Mucosa of descending colon (tissue), 3 donors: ENCODE measurements at regions not wholly inside any gene's neighbourhood (a gene's known extent, or its start where the extent isn't known, plus 50 kb on each side); places are given as distances from the start of the nearest gene placed in this dataset.

Experiments used
- ATAC-seq: fragments of 200-7000 bp; cut with Tn5 transposase; one replicate; pipeline ENCODE4 v1.9.1; 2020; ENCODE audit warnings: mild to moderate bottlenecking, moderate library complexity
- DNase-seq, 3 donors: peaks; one replicate each; pipeline ENCODE4 v3.0.0-alpha.2; 2020
- H3K36me3 ChIP-seq: fragments of 200-600 bp; one replicate; pipeline ENCODE4 v1.8.0; 2021; ENCODE audit warnings: low read depth, mild to moderate bottlenecking
- H3K4me1 ChIP-seq: fragments of 200-600 bp; one replicate; pipeline ENCODE4 v1.8.0; 2021; ENCODE audit warnings: low read depth, mild to moderate bottlenecking
- H3K4me3 ChIP-seq: fragments of 200-600 bp; one replicate; pipeline ENCODE4 v1.8.0; 2021; ENCODE audit warnings: mild to moderate bottlenecking
- H3K9me3 ChIP-seq: fragments of 200-600 bp; one replicate; pipeline ENCODE4 v1.8.0; 2021; ENCODE audit warnings: mild to moderate bottlenecking
- intact Hi-C, 2 donors: fragments of 100-400 bp; cut with DNase I in 1 of 2; cut with micrococcal nuclease in 1 of 2; formaldehyde crosslinking; loops; one replicate each; pipeline versions ENCODE4 v1.11.0 to v1.11.1; 2022; cut with DNase I, micrococcal nuclease
- TF ChIP-seq, protein P1 (sequence below): fragments of 200-600 bp; IDR thresholded peaks from one replicate; pipeline ENCODE4 v1.8.0; 2022; ENCODE audit warnings: antibody characterized with exemption, mild to moderate bottlenecking
- donor health status: DM: no; HTN: no; CAD: no; lungs with moderate emphysema.
- donor health status: DM: no; HTN: no; CAD: no.
- donor health status: DM: no; HTN: yes; CAD: no.

DNA sequence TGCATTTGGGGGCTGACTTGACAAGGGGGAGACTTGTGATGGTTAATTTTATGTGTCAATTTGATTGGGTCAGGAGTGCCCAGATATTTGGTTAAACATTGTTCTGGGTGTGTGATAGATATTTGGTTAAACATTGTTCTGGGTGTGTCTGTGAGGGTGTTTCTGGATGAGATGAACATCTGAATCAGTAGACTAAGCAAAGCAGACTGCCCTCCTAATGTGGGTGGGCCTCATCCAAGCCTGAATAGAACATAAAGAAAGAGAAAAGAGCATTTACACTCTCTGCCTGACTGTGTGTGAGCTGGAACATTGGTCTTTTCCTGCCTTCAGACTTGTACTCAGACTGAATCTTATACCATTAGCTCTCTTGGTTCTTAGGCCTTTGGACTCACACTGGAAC is 113.5 kb downstream of the ODF2L start:
- DNase-seq = no peak

DNA sequence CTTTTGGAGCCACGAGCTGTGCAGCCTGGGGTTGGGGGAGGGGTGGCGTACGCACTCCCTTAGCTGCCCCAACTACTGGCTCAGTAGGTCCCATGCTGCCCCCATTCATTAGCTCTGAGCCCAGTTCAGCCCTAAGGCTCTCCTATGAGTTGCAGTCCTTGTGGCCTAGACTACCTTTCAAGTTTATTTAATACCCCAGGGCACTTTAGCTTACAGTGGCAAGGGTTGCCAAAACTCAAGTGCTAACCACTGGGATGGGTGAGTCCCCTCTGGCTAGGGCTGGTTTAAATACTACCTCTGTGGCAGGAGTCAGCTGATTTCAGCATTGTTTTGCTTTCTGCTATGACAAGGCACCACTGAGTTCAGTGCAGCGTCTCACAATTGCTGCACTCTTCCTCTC is 118.2 kb downstream of the ODF2L start:
- ATAC-seq (no peak), DNase-seq (no peak)
- no peaks in the 10 kb centered on the region for H3K4me1 ChIP-seq
- no peaks in the 10 kb centered on the region for H3K36me3 ChIP-seq
- no peak overlapping the region for H3K4me3 ChIP-seq
- TF ChIP-seq, protein P1, sequence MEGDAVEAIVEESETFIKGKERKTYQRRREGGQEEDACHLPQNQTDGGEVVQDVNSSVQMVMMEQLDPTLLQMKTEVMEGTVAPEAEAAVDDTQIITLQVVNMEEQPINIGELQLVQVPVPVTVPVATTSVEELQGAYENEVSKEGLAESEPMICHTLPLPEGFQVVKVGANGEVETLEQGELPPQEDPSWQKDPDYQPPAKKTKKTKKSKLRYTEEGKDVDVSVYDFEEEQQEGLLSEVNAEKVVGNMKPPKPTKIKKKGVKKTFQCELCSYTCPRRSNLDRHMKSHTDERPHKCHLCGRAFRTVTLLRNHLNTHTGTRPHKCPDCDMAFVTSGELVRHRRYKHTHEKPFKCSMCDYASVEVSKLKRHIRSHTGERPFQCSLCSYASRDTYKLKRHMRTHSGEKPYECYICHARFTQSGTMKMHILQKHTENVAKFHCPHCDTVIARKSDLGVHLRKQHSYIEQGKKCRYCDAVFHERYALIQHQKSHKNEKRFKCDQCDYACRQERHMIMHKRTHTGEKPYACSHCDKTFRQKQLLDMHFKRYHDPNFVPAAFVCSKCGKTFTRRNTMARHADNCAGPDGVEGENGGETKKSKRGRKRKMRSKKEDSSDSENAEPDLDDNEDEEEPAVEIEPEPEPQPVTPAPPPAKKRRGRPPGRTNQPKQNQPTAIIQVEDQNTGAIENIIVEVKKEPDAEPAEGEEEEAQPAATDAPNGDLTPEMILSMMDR = no peak
- H3K9me3 ChIP-seq = no peaks in the 10 kb centered on the region
- intact Hi-C loops = no loop called here

More for the DNA sequence above, 113.5 kb downstream of the ODF2L start:
- ATAC-seq = no peak
- H3K9me3 ChIP-seq = no peaks in the 10 kb centered on the region
- no peak overlapping the region for H3K4me3 ChIP-seq
- intact Hi-C loops = no loop called here
- no peaks in the 10 kb centered on the region for H3K36me3 ChIP-seq
- H3K4me1 ChIP-seq = no peaks in the 10 kb centered on the region
- TF ChIP-seq, protein P1 = no peak

DNA sequence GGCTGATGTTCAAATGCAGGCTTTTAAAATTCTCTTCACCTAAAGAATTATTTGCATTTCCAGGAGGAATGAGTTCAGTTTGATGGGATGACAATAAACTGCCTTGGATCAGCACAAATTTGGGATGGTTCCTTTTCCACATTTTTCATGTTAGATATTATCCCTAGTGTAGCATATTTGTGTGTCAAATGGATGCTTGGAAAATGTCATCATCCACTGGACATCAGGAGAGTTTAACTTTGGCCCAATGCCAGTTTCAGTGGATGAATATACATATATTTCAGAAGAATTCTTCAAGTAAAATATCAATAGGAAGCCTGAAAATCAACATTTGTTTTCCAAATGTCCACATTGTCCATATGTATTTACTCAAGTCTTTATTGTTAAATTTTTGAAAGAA is 116.5 kb upstream of the COL24A1 start:
- Histone ChIP-seq H3K4me1 (no peaks in the 10 kb centered on the region), H3K9me3 (no peaks in the 10 kb centered on the region), H3K4me3 (no peak overlapping the region), H3K36me3 (no peaks in the 10 kb centered on the region)
- intact Hi-C loops = no loop called here
- TF ChIP-seq, protein P1 = no peak
- no peak for DNase-seq
- ATAC-seq = no peak

DNA sequence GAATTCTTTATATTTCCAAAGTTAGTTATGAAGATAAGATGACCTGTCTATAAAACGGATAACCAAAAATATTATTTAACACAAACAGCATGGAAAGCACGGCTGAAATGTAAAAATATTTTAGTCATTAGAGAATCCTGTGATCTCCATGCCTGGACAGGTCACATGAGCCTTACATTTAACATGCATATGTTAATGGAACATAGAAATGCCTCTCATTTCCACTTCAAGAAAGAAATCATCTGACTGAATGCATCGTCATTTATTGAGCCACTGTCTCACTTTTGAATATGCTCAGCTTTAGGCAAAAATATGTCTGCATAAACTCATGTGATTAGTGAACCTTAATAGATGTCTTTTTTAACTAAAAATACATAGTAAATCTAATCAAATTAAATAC is 115.5 kb upstream of the COL24A1 start:
- intact Hi-C loops = no loop called here

DNA sequence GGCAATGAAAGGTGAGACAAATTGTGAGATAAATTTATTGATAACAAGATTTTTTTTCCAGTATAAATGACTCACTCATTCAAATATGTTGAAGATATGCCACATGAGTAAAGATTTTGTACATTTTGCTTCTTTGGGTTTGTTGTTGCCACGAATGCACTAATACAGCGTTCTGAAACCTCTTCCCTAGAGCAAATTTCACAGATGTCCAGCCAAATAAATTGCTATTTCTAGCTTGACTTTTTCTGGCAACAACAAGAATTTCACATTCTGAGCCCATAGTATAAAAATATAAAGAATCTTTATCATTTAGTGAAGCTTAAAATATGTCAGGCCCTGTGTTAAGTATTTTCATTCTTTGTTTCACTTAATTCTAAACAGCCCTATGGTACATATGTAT is 114.5 kb upstream of the COL24A1 start:
- no peak for DNase-seq
- H3K9me3 ChIP-seq = no peaks in the 10 kb centered on the region
- H3K36me3 ChIP-seq = no peaks in the 10 kb centered on the region
- H3K4me3 ChIP-seq = no peak overlapping the region
- intact Hi-C loops = no loop called here
- ATAC-seq = no peak
- no peaks in the 10 kb centered on the region for H3K4me1 ChIP-seq
- TF ChIP-seq, protein P1 = no peak

More for the DNA sequence above, 115.5 kb upstream of the COL24A1 start:
- ATAC-seq (no peak), DNase-seq (no peak)
- TF ChIP-seq, protein P1 = no peak
- Histone ChIP-seq H3K36me3 (no peaks in the 10 kb centered on the region), H3K9me3 (no peaks in the 10 kb centered on the region), H3K4me1 (no peaks in the 10 kb centered on the region), H3K4me3 (no peak overlapping the region)

DNA sequence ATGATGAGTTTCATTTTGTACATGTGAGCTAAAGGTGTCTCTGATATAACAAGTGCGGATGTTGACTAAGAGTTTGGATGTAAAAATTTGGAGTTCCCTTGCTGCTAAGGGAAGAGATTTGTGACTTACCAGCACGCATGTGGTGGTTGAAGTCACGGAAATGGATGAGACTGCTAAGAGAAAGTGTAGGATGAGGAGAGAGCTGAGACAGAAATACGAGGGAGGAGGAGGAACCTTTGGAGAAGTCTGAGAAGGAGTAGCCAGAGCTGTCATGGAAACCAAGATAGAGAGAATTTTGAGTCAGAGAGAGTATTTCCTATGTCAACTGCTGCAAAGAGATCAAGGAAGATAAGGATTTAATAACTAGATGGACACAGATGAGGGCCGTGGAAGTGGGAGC is 106.5 kb upstream of the COL24A1 start:
- H3K36me3 ChIP-seq = no peaks in the 10 kb centered on the region
- DNase-seq (no peak), ATAC-seq (no peak)
- H3K9me3 ChIP-seq = no peaks in the 10 kb centered on the region
- H3K4me3 ChIP-seq = no peak overlapping the region
- no peaks in the 10 kb centered on the region for H3K4me1 ChIP-seq
- intact Hi-C loops = no loop called here
- TF ChIP-seq, protein P1 = no peak
